SH-SY5Y (cell line): ENCODE measurements at regions not wholly inside any gene's neighbourhood (a gene's known extent, or its start where the extent isn't known, plus 50 kb on each side); places are given as distances from the start of the nearest gene placed in this dataset.

Experiments
- GATA2 ChIP-seq: IDR thresholded peaks from 2 replicates; pipeline ENCODE4 v1.6.1; 2011; ENCODE audit warnings: mild to moderate bottlenecking, low read depth, low read length
- GATA3 ChIP-seq: IDR thresholded peaks from 2 replicates; pipeline ENCODE4 v1.6.1; 2011; ENCODE audit warnings: low read depth, mild to moderate bottlenecking, low read length, moderate library complexity

GRCh38 chr2:234128606-234129005 lies 78.1 kb downstream of the SPP2 start:
- TF ChIP-seq GATA3 (no peak), GATA2 (no peak)
